KMS-11 (cell line): ENCODE measurements at regions not wholly inside any gene's neighbourhood (a gene's known extent, or its start where the extent isn't known, plus 50 kb on each side); places are given as distances from the start of the nearest gene placed in this dataset.
A peak's percentile ranks its signal among the peaks of the same experiment; 100 is the strongest.

Experiments
- H2AFZ ChIP-seq: fragments of 200-600 bp; sonication (generic); 2 replicates; pipeline ENCODE4 v1.6.1; 2016; ENCODE audit warnings: antibody characterized with exemption, mixed run types, low read depth
- H3K27ac ChIP-seq: fragments of 200-600 bp; sonication (generic); 2 replicates; pipeline ENCODE4 v1.6.1; 2016; ENCODE audit warnings: mild to moderate bottlenecking, mixed run types
- H3K27me3 ChIP-seq: fragments of 200-600 bp; sonication (generic); 2 replicates; pipeline ENCODE4 v1.6.1; 2017; ENCODE audit warnings: mild to moderate bottlenecking, low read depth, mixed run types, moderate library complexity; ENCODE audit not compliant: insufficient read depth
- H3K36me3 ChIP-seq: fragments of 200-600 bp; sonication (generic); 2 replicates; pipeline ENCODE4 v1.6.1; 2017; ENCODE audit warnings: mild to moderate bottlenecking, mixed run types; ENCODE audit not compliant: insufficient read depth
- H3K4me1 ChIP-seq: fragments of 200-600 bp; sonication (generic); 2 replicates; pipeline ENCODE4 v1.6.1; 2016; ENCODE audit warnings: mild to moderate bottlenecking, low read depth, mixed run types; ENCODE audit not compliant: poor library complexity, severe bottlenecking
- H3K4me2 ChIP-seq: fragments of 200-600 bp; sonication (generic); 2 replicates; pipeline ENCODE4 v1.7.0; 2016; ENCODE audit warnings: mild to moderate bottlenecking, mixed run types
- H3K4me3 ChIP-seq: fragments of 200-600 bp; sonication (generic); IDR thresholded peaks from 2 replicates; pipeline ENCODE4 v1.6.1; 2017; ENCODE audit warnings: low read depth, low read length, mixed read lengths; ENCODE audit not compliant: insufficient read depth
- H3K79me2 ChIP-seq: fragments of 200-600 bp; sonication (generic); 2 replicates; pipeline ENCODE4 v1.6.1; 2016; ENCODE audit warnings: low read depth, mixed run types; ENCODE audit not compliant: insufficient read depth
- H3K9ac ChIP-seq: fragments of 200-600 bp; sonication (generic); 2 replicates; pipeline ENCODE4 v1.6.1; 2016; ENCODE audit warnings: mild to moderate bottlenecking, mixed run types
- H4K20me1 ChIP-seq: fragments of 200-600 bp; sonication (generic); 2 replicates; pipeline ENCODE4 v1.6.1; 2016; ENCODE audit warnings: mild to moderate bottlenecking, mixed run types; ENCODE audit not compliant: insufficient read depth
- TF ChIP-seq, protein P1 (sequence below): fragments of 200-600 bp; sonication (generic); conservative IDR thresholded peaks from 2 replicates; pipeline ENCODE4 v1.6.1; 2017; ENCODE audit warnings: low read depth, mild to moderate bottlenecking, antibody characterized with exemption, low read length, moderate library complexity, mixed read lengths

DNA sequence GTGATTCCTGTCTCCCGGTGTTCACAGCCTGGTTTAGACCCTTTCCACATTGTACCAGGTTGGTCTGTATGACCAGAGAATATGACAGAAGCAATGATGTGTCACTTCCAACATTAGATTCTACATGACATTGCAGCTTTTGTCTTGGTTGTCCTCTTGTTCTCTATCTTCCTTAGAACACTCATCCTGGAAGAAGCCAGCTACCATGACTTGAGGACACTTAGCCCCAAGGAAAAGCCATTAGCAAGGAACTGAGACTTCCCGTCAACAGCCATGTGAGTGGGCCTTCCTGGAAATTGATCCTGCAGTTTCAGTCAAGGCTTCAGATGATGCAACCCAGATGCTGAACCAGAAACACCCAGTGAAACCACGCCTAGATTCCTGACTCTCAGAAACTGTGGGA, 143.3 kb downstream of the MREG start:
- Histone ChIP-seq H3K9ac (no peak overlapping the region), H3K79me2 (no peaks in the 10 kb centered on the region), H3K27me3 (no peaks in the 10 kb centered on the region), H4K20me1 (no peaks in the 10 kb centered on the region), H3K4me1 (peaks cover 12% of the 10 kb centered on the region), H3K4me3 (no peak overlapping the region), H3K27ac (no peak overlapping the region), H3K36me3 (no peaks in the 10 kb centered on the region), H2AFZ (no peak overlapping the region), H3K4me2 (peak overlapping the region; percentile 14; the same call in 1 of the 2 replicates)
- TF ChIP-seq, protein P1, sequence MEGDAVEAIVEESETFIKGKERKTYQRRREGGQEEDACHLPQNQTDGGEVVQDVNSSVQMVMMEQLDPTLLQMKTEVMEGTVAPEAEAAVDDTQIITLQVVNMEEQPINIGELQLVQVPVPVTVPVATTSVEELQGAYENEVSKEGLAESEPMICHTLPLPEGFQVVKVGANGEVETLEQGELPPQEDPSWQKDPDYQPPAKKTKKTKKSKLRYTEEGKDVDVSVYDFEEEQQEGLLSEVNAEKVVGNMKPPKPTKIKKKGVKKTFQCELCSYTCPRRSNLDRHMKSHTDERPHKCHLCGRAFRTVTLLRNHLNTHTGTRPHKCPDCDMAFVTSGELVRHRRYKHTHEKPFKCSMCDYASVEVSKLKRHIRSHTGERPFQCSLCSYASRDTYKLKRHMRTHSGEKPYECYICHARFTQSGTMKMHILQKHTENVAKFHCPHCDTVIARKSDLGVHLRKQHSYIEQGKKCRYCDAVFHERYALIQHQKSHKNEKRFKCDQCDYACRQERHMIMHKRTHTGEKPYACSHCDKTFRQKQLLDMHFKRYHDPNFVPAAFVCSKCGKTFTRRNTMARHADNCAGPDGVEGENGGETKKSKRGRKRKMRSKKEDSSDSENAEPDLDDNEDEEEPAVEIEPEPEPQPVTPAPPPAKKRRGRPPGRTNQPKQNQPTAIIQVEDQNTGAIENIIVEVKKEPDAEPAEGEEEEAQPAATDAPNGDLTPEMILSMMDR, result no peak

DNA sequence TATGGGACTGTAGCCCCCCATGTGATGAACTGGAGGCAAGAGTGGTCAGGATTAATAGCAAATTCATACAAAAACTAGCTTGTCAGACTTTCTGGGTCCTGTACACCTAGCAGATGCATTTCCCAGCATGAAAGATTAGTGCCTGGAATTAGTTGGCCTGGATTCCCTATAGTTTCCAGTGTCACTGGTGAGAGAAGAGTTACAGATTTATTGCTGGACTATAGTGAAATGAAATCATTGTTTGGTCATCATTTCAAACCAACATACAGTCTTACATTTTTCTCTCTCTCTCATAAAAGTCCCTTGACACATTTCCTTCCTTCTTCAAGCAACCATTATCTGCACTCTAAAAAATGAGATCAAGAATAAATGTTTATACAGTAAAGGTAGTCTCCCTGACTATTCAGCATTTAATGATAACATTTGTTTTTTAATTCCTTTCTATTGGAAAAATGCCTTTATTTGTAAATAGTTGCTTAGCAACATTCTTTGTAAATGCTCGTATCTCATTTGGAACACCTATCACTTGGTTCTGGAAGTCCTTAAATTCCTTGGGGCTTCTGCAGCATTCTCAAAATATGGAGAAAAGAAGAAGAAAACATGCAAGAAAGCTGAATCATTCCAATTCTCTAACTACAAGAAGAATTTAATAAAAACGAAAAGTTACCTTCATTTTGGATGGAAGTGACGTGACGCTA, 144.4 kb downstream of the MREG start:
- Histone ChIP-seq H3K9ac (no peak overlapping the region), H3K27ac (no peak overlapping the region), H3K36me3 (no peaks in the 10 kb centered on the region), H3K4me2 (no peak overlapping the region), H2AFZ (no peak overlapping the region), H3K27me3 (no peaks in the 10 kb centered on the region), H3K4me3 (no peak overlapping the region), H3K4me1 (peaks cover 12% of the 10 kb centered on the region), H4K20me1 (no peaks in the 10 kb centered on the region), H3K79me2 (no peaks in the 10 kb centered on the region)
- TF ChIP-seq, protein P1, result no peak

DNA sequence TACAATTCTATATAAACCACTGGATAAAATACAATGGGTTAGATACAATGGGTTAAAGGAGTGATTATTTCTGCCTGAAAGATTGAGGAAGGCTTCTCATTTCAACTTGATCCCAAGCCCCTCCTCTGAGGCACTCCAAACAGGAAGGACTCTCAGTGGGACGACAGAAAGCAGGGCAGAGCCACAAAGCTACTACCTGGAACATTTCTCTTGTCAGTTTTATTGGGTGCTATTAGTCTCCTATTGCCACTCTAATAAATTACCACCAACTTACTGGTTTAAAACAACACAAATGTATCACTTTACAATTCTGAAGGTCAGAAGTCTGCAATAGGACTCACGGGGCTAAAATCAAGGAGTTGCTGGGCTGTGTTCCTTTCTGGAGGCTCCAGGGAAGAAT, 146.7 kb downstream of the MREG start:
- Histone ChIP-seq H3K4me3 (no peak overlapping the region), H4K20me1 (no peaks in the 10 kb centered on the region), H3K4me1 (peaks cover 12% of the 10 kb centered on the region), H3K4me2 (no peak overlapping the region), H3K79me2 (no peaks in the 10 kb centered on the region), H3K27me3 (no peaks in the 10 kb centered on the region), H2AFZ (no peak overlapping the region), H3K27ac (no peak overlapping the region), H3K9ac (no peak overlapping the region), H3K36me3 (no peaks in the 10 kb centered on the region)
- TF ChIP-seq, protein P1, result no peak

DNA sequence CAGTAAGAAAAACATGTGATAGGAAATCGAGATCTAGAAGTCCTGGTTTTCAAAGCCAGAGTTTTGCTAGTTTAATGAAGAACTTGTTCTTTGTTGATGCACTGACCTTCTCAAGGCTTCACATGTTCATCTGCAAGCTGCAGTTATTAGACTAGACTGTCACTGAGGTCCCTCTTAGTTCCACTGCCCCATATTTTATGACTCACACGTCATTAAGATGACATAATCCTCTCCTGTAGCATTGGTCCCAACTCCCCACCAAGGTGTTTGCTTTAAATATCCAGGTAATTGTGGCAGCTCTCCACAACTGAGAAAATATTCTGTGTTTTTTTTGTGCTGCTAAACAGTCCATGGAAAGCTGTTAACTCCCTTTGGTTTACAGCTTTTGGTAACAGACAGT, 149.7 kb downstream of the MREG start:
- Histone ChIP-seq H3K4me2 (no peak overlapping the region), H4K20me1 (no peaks in the 10 kb centered on the region), H3K36me3 (no peaks in the 10 kb centered on the region), H3K27me3 (no peaks in the 10 kb centered on the region), H2AFZ (no peak overlapping the region), H3K4me3 (no peak overlapping the region), H3K9ac (no peak overlapping the region), H3K4me1 (no peaks in the 10 kb centered on the region), H3K27ac (no peak overlapping the region), H3K79me2 (no peaks in the 10 kb centered on the region)
- TF ChIP-seq, protein P1, result no peak
